ENCODE measurements at regions not wholly inside any gene's neighbourhood (a gene's known extent, or its start where the extent isn't known, plus 50 kb on each side); places are given as distances from the start of the nearest gene placed in this dataset.

GRCh38 chr7:132063800-132064199, 507.4 kb upstream of the PODXL start:
- Histone ChIP-seq H3K9me3 (replicated peaks; ENCODE audit: control insufficient read depth, insufficient read depth, low read depth, low read length) (no peaks in the 10 kb centered on the region), H3K9ac (ENCODE audit: insufficient read depth in 1 of 2, low read depth in 2 of 2, low read length in 2 of 2) (no peak overlapping the region), H3K79me2 (ENCODE audit: control insufficient read depth, insufficient read depth, low read length) (no peaks in the 10 kb centered on the region), H4K20me1 (replicated peaks; ENCODE audit: control insufficient read depth, insufficient read depth, low read length) (0 out of 2 replicates have a peak, but pooled peaks cover 4% of the 10 kb centered on the region), H3K9me1 (ENCODE audit: control insufficient read depth, insufficient read depth, low read length) (no peaks in the 10 kb centered on the region), H3K27me3 (ENCODE audit: control insufficient read depth in 2 of 2, insufficient read depth in 2 of 2, low read length in 2 of 2) (peaks cover 0 to 11% of the 10 kb centered on the region in 2 experiments; a peak in 2 of 5 replicates), H3K4me1 (replicated peaks in 1 of 2; ENCODE audit: control insufficient read depth in 2 of 2, insufficient read depth in 2 of 2, low read length in 2 of 2) (no peaks in the 10 kb centered on the region), H3K4me3 (no peak overlapping the region), H2AFZ (ENCODE audit: low read depth, low read length) (no peak overlapping the region), H3K27ac (ENCODE audit: extremely low read depth, low read depth, low read length) (no peak overlapping the region), H3K4me2 (ENCODE audit: insufficient read depth, low read length) (no peak overlapping the region), H3K36me3 (ENCODE audit: control insufficient read depth, insufficient read depth, low read length) (no peaks in the 10 kb centered on the region)
- in situ Hi-C loops (cut with MboI): no loop called here
- FAIRE-seq (no peak), ATAC-seq (no peak), DNase-seq (ENCODE audit: extremely low read depth in 1 of 4, low spot score in 3 of 4) (no peak)
- CTCF ChIA-PET (ENCODE audit: low intra/inter-chr PET ratio): no interaction called here
- TF ChIP-seq HMGN3 (IDR thresholded peaks at IDR 0.05; ENCODE audit: borderline replicate concordance, extremely low read depth, insufficient read length, low read depth, low read length) (no peak), ILF3 (IDR thresholded peaks at IDR 0.05; ENCODE audit: borderline replicate concordance) (no peak), ZNF431 (CRISPR knock-in tag; IDR thresholded peaks at IDR 0.05) (no peak), PML (IDR thresholded peaks at IDR 0.05; ENCODE audit: low read length) (no peak), TBP (optimal IDR thresholded peaks at IDR 0.05; ENCODE audit: low read depth, low read length) (no peak), XRCC4 (IDR thresholded peaks at IDR 0.05; ENCODE audit: extremely low read depth, insufficient read depth, insufficient read length) (no peak), PHB (CRISPR knock-in tag; IDR thresholded peaks at IDR 0.05) (no peak), NFIX (CRISPR knock-in tag; IDR thresholded peaks at IDR 0.05; ENCODE audit: low read depth) (no peak)
- no TSS peak for BruUV-seq (replicated peaks)
- POLR2A ChIA-PET: no interaction called here
- 0% methylated on average over 7 of the region's 7 CpGs for WGBS (ENCODE audit: insufficient coverage, low coverage, missing lambda C conversion rate)
- intact Hi-C loops (cut with micrococcal nuclease): no loop called here

- no peak for DNase-seq (ENCODE audit: extremely low read depth in 1 of 4, low spot score in 3 of 4)
- no peak for ATAC-seq
- Histone ChIP-seq H4K20me1 (replicated peaks; ENCODE audit: control insufficient read depth, insufficient read depth, low read length) (0 out of 2 replicates have a peak, but pooled peaks cover 4% of the 10 kb centered on the region), H3K9ac (ENCODE audit: insufficient read depth in 1 of 2, low read depth in 2 of 2, low read length in 2 of 2) (no peak overlapping the region), H3K27ac (ENCODE audit: extremely low read depth, low read depth, low read length) (no peak overlapping the region), H3K4me3 (no peak overlapping the region), H3K79me2 (ENCODE audit: control insufficient read depth, insufficient read depth, low read length) (no peaks in the 10 kb centered on the region), H3K9me1 (ENCODE audit: control insufficient read depth, insufficient read depth, low read length) (no peaks in the 10 kb centered on the region), H2AFZ (ENCODE audit: low read depth, low read length) (no peak overlapping the region), H3K9me3 (replicated peaks; ENCODE audit: control insufficient read depth, insufficient read depth, low read depth, low read length) (no peaks in the 10 kb centered on the region), H3K4me2 (ENCODE audit: insufficient read depth, low read length) (no peak overlapping the region), H3K27me3 (ENCODE audit: control insufficient read depth in 2 of 2, insufficient read depth in 2 of 2, low read length in 2 of 2) (no peaks in the 10 kb centered on the region; a peak in 1 of 5 replicates), H3K36me3 (ENCODE audit: control insufficient read depth, insufficient read depth, low read length) (no peaks in the 10 kb centered on the region), H3K4me1 (replicated peaks in 1 of 2; ENCODE audit: control insufficient read depth in 2 of 2, insufficient read depth in 2 of 2, low read length in 2 of 2) (no peaks in the 10 kb centered on the region)
- intact Hi-C loops (cut with micrococcal nuclease) (no loop called here), in situ Hi-C loops (cut with MboI) (no loop called here)
- CTCF ChIA-PET (ENCODE audit: low intra/inter-chr PET ratio): no interaction called here
- 0% methylated on average over 2 of the region's 2 CpGs for WGBS (ENCODE audit: insufficient coverage, low coverage, missing lambda C conversion rate)
- no TSS peak for BruUV-seq (replicated peaks)
- TF ChIP-seq FOXO4 (CRISPR knock-in tag; IDR thresholded peaks at IDR 0.05) (no peak), HEY1 (CRISPR knock-in tag; IDR thresholded peaks at IDR 0.05; ENCODE audit: borderline replicate concordance) (no peak), GATA2 (CRISPR knock-in tag; IDR thresholded peaks at IDR 0.05) (no peak), KDM4B (IDR thresholded peaks at IDR 0.05; ENCODE audit: borderline replicate concordance in 2 of 2, low read depth in 1 of 2) (no peak), POLR2B (IDR thresholded peaks at IDR 0.05; ENCODE audit: low read depth, partially characterized antibody) (no peak), ILF3 (IDR thresholded peaks at IDR 0.05; ENCODE audit: borderline replicate concordance) (no peak)
- POLR2A ChIA-PET: no interaction called here
- no peak for FAIRE-seq
Observed at GRCh38 chr7:132061937-132062336, 505.5 kb upstream of the PODXL start.
